ENCODE measurements at regions not wholly inside any gene's neighbourhood (a gene's known extent, or its start where the extent isn't known, plus 50 kb on each side); places are given as distances from the start of the nearest gene placed in this dataset.

DNA sequence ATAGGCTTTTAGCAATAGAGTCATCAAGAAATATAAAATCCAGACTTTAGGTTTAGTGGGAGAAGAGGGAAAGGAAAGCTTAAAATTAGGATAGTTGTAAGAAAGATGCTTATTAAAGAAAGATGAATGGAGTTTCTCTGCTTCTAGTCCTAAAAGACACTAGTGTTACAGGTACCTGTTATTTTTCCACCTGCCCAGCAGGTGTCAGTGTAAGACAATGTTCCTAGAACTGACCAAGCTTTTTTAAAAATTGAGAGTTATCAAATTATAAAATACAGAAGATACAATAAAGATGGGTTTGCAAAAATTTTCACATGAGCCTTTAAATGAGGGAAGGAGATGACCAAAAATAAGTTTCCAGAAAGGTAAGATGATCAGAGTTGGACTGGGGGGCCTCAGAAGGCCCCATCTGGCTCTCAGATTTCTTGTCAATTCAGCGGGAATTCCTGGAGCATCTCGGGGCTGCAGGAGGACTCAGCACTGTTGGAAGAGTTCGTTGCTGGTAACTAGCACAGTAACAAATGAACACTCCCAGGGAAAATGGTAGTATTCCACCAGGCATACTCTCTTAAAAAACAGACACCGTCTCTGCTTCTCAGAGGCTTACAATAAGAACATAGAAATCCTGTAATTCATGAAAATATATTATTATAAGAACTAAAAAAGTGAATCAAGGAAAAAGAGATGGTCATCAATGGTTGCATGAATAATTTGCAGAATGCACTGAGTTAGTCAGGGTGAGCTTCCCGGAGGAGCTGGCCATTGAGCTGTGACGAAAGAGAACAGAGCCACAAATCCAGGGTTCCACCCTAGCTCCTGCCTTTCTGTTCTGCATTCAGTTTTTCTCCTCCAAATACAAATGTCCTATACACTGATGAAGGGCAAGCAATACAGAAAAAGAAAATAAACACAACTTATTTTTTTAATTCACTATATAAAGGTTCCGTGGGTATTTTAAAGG lies 71.8 kb upstream of the PIK3CG start:
- no peak overlapping the region for H3K4me3 Mint-ChIP-seq
- WGBS (ENCODE audit: insufficient coverage): 65% methylated on average over 5 of the region's 7 CpGs
- Histone ChIP-seq H3K36me3 (ENCODE audit: control insufficient read depth, insufficient read depth, low read length) (no peaks in the 10 kb centered on the region), H3K4me1 (ENCODE audit: control insufficient read depth, insufficient read depth, low read length) (no peaks in the 10 kb centered on the region), H3K27me3 (ENCODE audit: control insufficient read depth, insufficient read depth, low read length) (no peaks in the 10 kb centered on the region), H3K4me3 (ENCODE audit: low read length) (no peak overlapping the region), H3K27ac (ENCODE audit: low read length) (no peak overlapping the region), H3K9me3 (ENCODE audit: control insufficient read depth, insufficient read depth, low read length) (no peaks in the 10 kb centered on the region)
- ATAC-seq: peak; percentile 57 to 73 (median 69)
- no peak overlapping the region for H3K27ac Mint-ChIP-seq
- intact Hi-C loops (cut with micrococcal nuclease): loop anchor here (1.0 to 10.0 kb wide), 4 partner anchors 72 to 1082 kb away; partner anchors contain the start of gene PIK3CG
- TF ChIP-seq, protein P1, sequence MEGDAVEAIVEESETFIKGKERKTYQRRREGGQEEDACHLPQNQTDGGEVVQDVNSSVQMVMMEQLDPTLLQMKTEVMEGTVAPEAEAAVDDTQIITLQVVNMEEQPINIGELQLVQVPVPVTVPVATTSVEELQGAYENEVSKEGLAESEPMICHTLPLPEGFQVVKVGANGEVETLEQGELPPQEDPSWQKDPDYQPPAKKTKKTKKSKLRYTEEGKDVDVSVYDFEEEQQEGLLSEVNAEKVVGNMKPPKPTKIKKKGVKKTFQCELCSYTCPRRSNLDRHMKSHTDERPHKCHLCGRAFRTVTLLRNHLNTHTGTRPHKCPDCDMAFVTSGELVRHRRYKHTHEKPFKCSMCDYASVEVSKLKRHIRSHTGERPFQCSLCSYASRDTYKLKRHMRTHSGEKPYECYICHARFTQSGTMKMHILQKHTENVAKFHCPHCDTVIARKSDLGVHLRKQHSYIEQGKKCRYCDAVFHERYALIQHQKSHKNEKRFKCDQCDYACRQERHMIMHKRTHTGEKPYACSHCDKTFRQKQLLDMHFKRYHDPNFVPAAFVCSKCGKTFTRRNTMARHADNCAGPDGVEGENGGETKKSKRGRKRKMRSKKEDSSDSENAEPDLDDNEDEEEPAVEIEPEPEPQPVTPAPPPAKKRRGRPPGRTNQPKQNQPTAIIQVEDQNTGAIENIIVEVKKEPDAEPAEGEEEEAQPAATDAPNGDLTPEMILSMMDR (IDR thresholded peaks at IDR 0.05): peak; percentile 85
- H3K27me3 Mint-ChIP-seq (ENCODE audit: low read depth in 2 of 2): peaks cover 0 to 8% of the 10 kb centered on the region in 2 donors
- DNase-seq: peak in 1 of 2 donors; percentile 82
- H3K9me3 Mint-ChIP-seq: no peaks in the 10 kb centered on the region
- H3K4me1 Mint-ChIP-seq: no peaks in the 10 kb centered on the region
- H3K36me3 Mint-ChIP-seq: no peaks in the 10 kb centered on the region

DNA sequence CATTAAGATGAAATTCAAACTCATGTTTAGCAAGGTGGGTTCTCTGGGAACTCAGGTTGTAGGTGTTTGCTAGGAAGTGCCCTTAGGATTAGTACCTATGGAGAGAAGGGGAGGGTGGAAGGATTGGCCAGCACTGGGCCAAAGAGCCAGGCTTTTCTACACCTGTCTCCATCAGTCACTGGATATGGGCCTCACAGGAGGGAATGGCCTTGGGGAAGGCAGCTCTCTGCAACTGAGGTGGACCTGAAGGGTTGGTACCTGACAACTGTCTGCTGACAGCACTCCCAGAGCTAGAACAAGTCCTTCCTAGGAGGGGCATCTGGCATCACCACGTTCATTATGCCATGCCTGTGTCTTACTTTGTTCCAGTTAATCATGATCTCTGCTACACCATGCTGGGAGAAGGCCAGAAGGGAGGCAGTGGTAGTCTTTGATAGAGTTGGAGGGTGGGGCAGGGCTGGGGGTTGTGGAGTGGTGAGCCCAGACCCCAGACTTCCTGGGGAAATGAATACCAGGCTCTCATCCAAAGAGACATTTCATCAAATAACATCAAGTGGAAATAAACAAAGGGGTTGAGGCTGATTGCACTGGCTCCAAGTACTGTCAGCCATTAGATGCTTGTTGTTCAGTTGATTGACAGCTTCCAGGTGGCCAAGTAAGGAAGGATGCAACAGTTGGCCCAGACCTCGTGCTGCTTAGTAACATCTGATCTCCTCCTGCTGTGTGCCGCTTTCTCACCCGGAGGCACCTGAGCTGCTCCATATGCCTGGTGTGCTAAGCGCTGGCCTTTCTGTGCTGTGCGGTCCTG lies 70.6 kb upstream of the PIK3CG start:
- TF ChIP-seq, protein P1 (IDR thresholded peaks at IDR 0.05): no peak
- DNase-seq (no peak), ATAC-seq (no peak)
- Histone ChIP-seq H3K27me3 (ENCODE audit: control insufficient read depth, insufficient read depth, low read length) (no peaks in the 10 kb centered on the region), H3K4me1 (ENCODE audit: control insufficient read depth, insufficient read depth, low read length) (no peaks in the 10 kb centered on the region), H3K4me3 (ENCODE audit: low read length) (no peak overlapping the region), H3K36me3 (ENCODE audit: control insufficient read depth, insufficient read depth, low read length) (no peaks in the 10 kb centered on the region), H3K9me3 (ENCODE audit: control insufficient read depth, insufficient read depth, low read length) (no peaks in the 10 kb centered on the region), H3K27ac (ENCODE audit: low read length) (no peak overlapping the region)
- Mint-ChIP-seq H3K4me1 (no peaks in the 10 kb centered on the region), H3K9me3 (no peaks in the 10 kb centered on the region), H3K27me3 (ENCODE audit: low read depth in 2 of 2) (peaks cover 0 to 8% of the 10 kb centered on the region in 2 donors), H3K4me3 (no peak overlapping the region), H3K36me3 (no peaks in the 10 kb centered on the region), H3K27ac (no peak overlapping the region)
- WGBS (ENCODE audit: insufficient coverage): 70% methylated on average over 6 of the region's 6 CpGs
- intact Hi-C loops (cut with micrococcal nuclease): loop anchor here (5.0 to 10.0 kb wide), 2 partner anchors 933 to 1080 kb away; no protein-coding TSS in a partner anchor

DNA sequence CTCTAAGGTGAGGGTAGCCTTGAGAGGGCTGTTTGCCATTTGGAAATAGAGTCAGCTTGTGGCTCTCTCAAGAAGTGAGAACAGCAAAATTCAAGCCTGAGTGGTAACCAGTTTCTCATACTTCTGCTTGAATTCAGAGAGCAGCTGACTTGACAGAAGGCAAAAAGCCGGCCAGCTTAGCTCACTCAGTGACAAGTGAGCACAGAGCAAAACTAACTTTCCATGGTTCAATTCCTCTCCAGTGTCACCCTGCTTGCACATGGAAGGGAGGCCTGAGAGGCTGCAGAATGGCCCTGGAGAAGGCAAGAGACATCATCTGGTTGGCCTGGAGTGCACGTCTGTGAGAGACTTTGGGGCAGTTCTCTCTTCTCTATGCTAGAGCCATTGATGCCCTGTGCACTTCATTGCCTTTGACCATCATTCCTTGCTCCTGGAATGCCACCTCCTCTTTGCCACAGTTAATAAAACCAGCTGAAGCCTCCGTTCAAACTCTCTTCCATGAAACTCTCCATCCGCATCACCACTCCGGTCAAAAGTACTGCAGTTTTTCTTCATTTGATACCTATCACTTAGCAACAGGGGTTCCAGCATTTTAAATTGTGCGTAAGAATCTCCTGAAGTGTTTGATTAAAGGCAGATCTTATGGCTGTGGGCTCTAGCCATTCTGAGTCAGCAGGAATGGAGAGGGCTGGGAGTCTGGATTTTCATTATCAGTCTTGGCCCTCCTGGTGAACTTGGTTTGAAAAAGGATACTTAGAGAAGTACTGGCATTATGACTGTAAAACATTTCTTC lies 69.8 kb upstream of the PIK3CG start:
- Mint-ChIP-seq H3K27me3 (ENCODE audit: low read depth in 2 of 2) (peaks cover 0 to 8% of the 10 kb centered on the region in 2 donors), H3K27ac (no peak overlapping the region), H3K4me1 (no peaks in the 10 kb centered on the region), H3K4me3 (no peak overlapping the region), H3K9me3 (no peaks in the 10 kb centered on the region), H3K36me3 (no peaks in the 10 kb centered on the region)
- H3K4me1 ChIP-seq (ENCODE audit: control insufficient read depth, insufficient read depth, low read length): no peaks in the 10 kb centered on the region
- WGBS (ENCODE audit: insufficient coverage): 83% methylated on average over 6 of the region's 6 CpGs
- H3K4me3 ChIP-seq (ENCODE audit: low read length): no peak overlapping the region
- H3K27me3 ChIP-seq (ENCODE audit: control insufficient read depth, insufficient read depth, low read length): no peaks in the 10 kb centered on the region
- intact Hi-C loops (cut with micrococcal nuclease): loop anchor here (10.0 kb wide), 1 partner anchor 1080 kb away; no protein-coding TSS in a partner anchor
- TF ChIP-seq, protein P1 (IDR thresholded peaks at IDR 0.05): no peak
- no peak for DNase-seq
- no peaks in the 10 kb centered on the region for H3K36me3 ChIP-seq (ENCODE audit: control insufficient read depth, insufficient read depth, low read length)
- no peaks in the 10 kb centered on the region for H3K9me3 ChIP-seq (ENCODE audit: control insufficient read depth, insufficient read depth, low read length)
- H3K27ac ChIP-seq (ENCODE audit: low read length): no peak overlapping the region
- no peak for ATAC-seq
